CD4-positive, alpha-beta T cell treated with Interleukin-6 for 4 hours (primary cell): ENCODE measurements at regions not wholly inside any gene's neighbourhood (a gene's known extent, or its start where the extent isn't known, plus 50 kb on each side); places are given as distances from the start of the nearest gene placed in this dataset.

Experiments
- DNase-seq: peaks from one replicate; pipeline ENCODE4 v3.0.0-alpha.2; 2020; ENCODE audit warnings: mixed read lengths

- no peak for DNase-seq
Measured at GRCh38 chr1:29746076-29746665, 509.8 kb downstream of the PTPRU start.

DNA sequence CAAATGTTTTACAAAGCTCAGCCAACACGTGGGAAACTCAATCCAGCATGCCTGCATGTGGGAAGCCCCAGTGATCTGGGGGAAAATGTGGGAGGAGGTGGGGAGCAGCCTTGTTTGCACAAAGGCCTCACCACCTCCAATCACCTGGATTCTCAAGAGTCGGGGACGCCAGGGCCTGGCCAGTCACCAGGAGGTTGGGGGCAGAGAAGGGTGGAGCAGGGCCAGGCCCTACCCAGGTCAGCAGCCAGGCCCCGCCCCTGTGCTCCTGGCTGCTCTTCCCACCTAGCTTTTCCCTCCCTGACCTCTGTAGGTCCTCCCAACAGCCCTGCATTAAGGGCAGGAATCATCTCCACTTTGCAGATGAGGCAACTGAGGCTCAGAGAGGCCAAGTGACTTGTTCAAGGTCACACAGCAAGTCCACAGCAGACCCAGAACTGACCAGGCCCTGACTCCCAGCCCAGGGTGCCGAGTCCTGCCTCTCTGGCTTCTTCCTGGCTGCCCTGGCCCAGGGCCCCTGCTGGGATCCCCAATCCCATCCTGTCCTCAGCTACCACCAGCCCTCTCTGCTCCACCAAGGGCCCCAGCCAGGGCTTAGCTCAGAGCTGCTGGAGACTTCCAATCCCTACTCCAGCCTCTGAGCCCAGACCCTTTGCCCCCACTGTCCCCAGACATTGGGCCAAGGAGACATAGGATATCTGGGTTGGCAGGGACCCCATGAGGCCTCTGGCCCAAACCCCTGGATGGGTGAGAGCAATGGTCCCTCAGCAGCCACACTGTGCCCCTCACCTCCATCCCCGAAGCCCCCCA lies 508.6 kb downstream of the PTPRU start:
- no peak for DNase-seq

DNA sequence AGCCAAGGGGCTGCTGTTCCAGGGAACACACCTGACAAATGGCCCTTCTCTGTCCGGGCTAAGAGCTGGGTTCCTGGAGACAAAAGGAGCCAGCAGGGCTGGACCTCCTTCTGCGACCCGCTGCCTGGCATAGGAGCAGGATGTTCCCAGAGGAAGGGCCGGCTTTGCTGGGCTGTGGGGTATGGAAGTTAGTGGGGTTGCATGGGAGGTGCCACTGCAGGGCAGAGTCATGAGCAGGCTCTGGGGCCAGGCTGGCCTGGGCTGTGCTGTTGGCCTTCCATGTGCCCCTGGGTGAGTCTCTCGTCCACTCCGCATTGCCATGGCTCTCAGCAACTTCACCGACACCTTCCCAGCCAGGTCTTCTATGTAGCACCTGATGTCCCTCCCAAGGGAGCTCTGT lies 507.6 kb downstream of the PTPRU start:
- no peak for DNase-seq

DNA sequence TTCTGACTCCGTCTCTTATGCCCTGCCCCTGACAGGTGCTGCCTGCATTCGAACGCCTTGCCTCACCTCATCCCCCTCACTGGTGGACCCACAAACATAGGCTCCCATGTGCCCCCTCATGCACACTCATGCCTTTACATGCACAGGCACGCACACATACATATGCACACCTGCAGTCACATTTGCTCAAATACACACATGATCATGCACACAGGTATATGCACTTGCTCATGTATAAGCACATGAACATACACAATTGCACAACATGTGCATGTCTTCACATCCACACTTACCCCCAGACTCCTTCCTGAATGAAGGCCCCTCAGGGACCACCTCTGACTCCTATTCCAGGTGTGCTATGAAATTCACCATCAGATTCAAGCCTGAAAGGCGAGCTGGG lies 506.9 kb downstream of the PTPRU start:
- DNase-seq = no peak

GRCh38 chr1:29739176-29739575 lies 502.9 kb downstream of the PTPRU start:
- DNase-seq = no peak

GRCh38 chr1:29736582-29737188 lies 500.4 kb downstream of the PTPRU start:
- no peak for DNase-seq

DNA sequence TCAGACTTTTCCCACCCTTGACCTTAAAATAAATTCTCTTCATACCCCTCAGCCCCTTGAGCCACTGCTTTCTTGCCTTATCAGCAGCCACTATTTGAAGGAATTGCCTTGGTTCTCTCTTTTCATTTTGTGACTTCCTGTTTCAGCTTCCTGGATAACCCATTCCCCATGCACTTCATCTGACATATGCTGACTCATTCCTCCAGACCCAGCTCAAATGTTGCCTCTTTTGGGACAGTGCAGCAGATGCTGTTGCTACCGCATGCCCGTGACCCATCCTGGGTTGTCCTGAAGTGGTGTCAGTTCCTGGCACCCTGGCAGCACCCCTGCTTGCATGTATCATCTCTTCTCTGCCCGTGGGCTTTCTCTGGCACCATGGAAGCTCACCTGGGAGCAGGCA lies 496.1 kb downstream of the PTPRU start:
- DNase-seq = no peak

GRCh38 chr1:29730623-29731022 lies 494.3 kb downstream of the PTPRU start:
- DNase-seq = no peak

DNA sequence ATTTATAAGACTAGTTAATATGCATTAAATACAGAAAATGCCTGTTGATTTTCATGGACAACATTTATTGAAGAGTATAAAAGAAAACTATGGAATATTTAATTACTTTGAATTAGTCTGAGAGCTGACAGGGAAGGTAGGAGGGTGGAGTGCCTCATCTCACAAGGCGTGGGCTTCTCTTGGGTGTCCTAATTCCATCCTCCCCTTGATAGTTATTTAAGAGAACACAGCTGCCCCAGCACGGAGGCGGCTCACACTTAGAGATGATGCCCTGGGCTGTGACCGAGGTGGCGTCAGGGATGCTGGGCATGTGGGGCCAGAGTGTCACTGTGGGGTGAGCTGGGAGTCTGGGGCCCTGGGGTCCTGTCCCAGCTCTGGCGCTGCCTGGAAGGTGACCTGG lies 493.0 kb downstream of the PTPRU start:
- no peak for DNase-seq

- no peak for DNase-seq
Measured at GRCh38 chr1:29728703-29729102, 492.4 kb downstream of the PTPRU start.

- no peak for DNase-seq
Measured at GRCh38 chr1:29725262-29725661, 488.9 kb downstream of the PTPRU start.

DNA sequence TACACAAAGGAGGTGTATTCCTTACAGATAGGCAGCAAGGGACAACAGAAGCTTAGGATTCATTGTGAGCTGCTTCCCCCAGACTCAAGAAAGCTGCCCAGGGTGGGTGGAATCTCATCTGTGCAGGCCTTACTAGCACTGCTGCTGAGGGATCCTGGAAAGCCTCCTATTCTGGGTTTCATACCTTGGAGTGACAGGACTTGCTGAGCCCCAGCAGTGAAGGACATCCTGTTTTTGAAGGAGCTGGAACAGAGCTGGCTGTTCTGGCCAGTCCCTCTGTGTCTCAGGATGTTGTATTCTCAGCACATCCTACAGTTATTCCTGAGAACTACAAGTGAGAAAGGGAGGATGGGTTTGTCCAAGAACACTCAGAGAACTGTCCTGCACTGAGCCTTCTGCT lies 486.3 kb downstream of the PTPRU start:
- DNase-seq = no peak

- no peak for DNase-seq
Measured at GRCh38 chr1:29719253-29719652, 482.9 kb downstream of the PTPRU start.

GRCh38 chr1:29718791-29719190 lies 482.5 kb downstream of the PTPRU start:
- DNase-seq = no peak

DNA sequence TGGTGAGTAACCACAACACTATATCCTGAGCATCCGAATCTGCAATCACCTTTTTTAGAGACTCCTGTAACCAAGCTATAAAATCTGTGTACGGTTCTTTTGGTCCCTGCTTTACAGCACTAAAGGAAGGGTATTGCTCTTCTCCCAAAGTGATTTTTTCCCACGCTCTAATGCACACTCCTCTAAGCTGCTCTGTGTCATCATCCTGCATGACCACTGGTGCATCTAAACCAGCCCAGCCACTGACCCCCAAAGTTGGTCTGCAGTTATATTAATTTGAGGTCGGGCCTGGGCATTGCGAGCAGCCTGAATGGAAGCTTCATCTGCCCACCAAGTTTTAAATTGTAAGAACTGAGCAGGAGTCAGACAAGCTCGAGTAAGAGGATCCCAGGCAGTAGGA lies 480.0 kb downstream of the PTPRU start:
- no peak for DNase-seq

DNA sequence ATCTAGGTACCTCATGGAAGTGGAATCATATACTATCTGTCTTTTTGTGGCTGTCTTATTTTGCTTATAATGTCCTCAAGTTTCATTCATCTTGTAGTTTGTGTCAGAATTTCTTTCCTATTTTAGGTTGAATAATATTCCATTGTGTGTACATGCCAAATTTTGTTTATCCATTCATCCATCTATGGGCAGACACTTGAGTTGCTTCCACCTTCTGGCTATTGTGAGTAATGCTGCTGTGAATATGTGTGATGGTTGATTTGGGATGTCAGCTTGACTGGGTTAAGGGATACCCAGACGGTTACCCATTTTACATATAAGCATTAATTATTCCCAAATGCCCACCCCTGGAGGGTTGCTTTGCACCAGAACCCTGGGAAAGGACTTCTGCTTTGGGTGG lies 477.5 kb downstream of the PTPRU start:
- DNase-seq = no peak

- DNase-seq = no peak
Measured at GRCh38 chr1:29712801-29713200, 476.5 kb downstream of the PTPRU start.

- DNase-seq = no peak
Measured at GRCh38 chr1:29712284-29712651, 475.9 kb downstream of the PTPRU start.

- DNase-seq = no peak
Measured at GRCh38 chr1:29711582-29712283, 475.4 kb downstream of the PTPRU start.

GRCh38 chr1:29709704-29710280 lies 473.5 kb downstream of the PTPRU start:
- DNase-seq = no peak

- no peak for DNase-seq
Measured at GRCh38 chr1:29708796-29709703, 472.7 kb downstream of the PTPRU start.

DNA sequence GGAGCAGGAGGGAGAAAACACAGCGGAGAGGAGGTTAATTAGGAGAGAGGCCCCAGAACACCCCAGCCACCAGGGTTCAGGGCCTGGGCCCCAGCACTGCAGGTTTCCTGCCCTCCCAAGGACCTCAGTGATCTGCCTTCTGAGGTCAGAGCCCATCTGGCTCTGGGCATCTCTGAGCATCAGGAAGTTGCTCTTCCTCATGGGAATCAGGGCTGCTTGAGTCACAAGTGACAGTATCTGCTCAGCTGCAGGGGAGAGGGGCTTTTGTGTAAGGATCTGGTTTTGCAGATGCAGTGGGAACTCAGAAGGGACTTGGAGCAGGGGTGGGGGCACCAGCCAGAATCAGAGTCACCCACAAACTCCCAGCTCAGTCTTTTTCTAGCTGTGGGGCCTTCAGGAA lies 472.1 kb downstream of the PTPRU start:
- no peak for DNase-seq
